Parathyroid adenoma (tissue), 2 donors: ENCODE measurements at regions not wholly inside any gene's neighbourhood (a gene's known extent, or its start where the extent isn't known, plus 50 kb on each side); places are given as distances from the start of the nearest gene placed in this dataset.

Source experiments
- H2AFZ ChIP-seq: fragments of 300-600 bp; sonication (generic); one replicate; pipeline ENCODE4 v1.7.0; 2017; ENCODE audit warnings: antibody characterized with exemption, mild to moderate bottlenecking
- H3K27ac ChIP-seq: fragments of 300-600 bp; sonication (generic); one replicate; pipeline ENCODE4 v1.7.0; 2017
- H3K27me3 ChIP-seq: fragments of 300-600 bp; sonication (generic); one replicate; pipeline ENCODE4 v1.7.0; 2017; ENCODE audit warnings: low read length; ENCODE audit not compliant: control insufficient read depth, insufficient read depth
- H3K36me3 ChIP-seq: fragments of 300-600 bp; sonication (generic); one replicate; pipeline ENCODE4 v1.7.0; 2017; ENCODE audit warnings: low read length; ENCODE audit not compliant: control insufficient read depth, insufficient read depth
- H3K4me1 ChIP-seq: fragments of 300-600 bp; sonication (generic); one replicate; pipeline ENCODE4 v1.7.0; 2017; ENCODE audit warnings: control low read depth
- H3K4me2 ChIP-seq: fragments of 300-600 bp; sonication (generic); one replicate; pipeline ENCODE4 v1.7.0; 2017; ENCODE audit warnings: low read length
- H3K4me3 ChIP-seq: fragments of 300-600 bp; sonication (generic); one replicate; pipeline ENCODE4 v1.7.0; 2017; ENCODE audit warnings: low read depth, low read length
- H3K79me2 ChIP-seq: fragments of 300-600 bp; sonication (generic); one replicate; pipeline ENCODE4 v1.7.0; 2017; ENCODE audit warnings: control low read depth
- H3K9ac ChIP-seq: fragments of 300-600 bp; sonication (generic); one replicate; pipeline ENCODE4 v1.7.0; 2017; ENCODE audit warnings: mild to moderate bottlenecking
- H3K9me3 ChIP-seq: fragments of 300-600 bp; sonication (generic); one replicate; pipeline ENCODE4 v1.7.0; 2017; ENCODE audit warnings: low read length; ENCODE audit not compliant: control insufficient read depth
- CTCF ChIP-seq: fragments of 300-600 bp; sonication (generic); IDR thresholded peaks from one replicate; pipeline ENCODE4 v1.7.0; 2017; ENCODE audit warnings: antibody characterized with exemption, mild to moderate bottlenecking
- donor health status: primary hyperparathyroidism.

- no peak for TF ChIP-seq CTCF
- Histone ChIP-seq H3K36me3 (no peaks in the 10 kb centered on the region), H3K9ac (no peak overlapping the region), H2AFZ (no peak overlapping the region), H3K4me1 (no peaks in the 10 kb centered on the region), H3K27ac (no peak overlapping the region), H3K27me3 (no peaks in the 10 kb centered on the region), H3K4me2 (no peak overlapping the region), H3K4me3 (no peak overlapping the region), H3K79me2 (no peaks in the 10 kb centered on the region), H3K9me3 (no peaks in the 10 kb centered on the region)
Measured at GRCh38 chr7:125491137-125491536, 561.5 kb upstream of the POT1 start.

- TF ChIP-seq CTCF = no peak
- no peak overlapping the region for H3K27ac ChIP-seq
- H3K27me3 ChIP-seq = no peaks in the 10 kb centered on the region
- no peak overlapping the region for H3K4me2 ChIP-seq
- H3K9me3 ChIP-seq = no peaks in the 10 kb centered on the region
- H3K4me3 ChIP-seq = no peak overlapping the region
- no peak overlapping the region for H2AFZ ChIP-seq
- H3K36me3 ChIP-seq = no peaks in the 10 kb centered on the region
- no peak overlapping the region for H3K9ac ChIP-seq
- H3K79me2 ChIP-seq = no peaks in the 10 kb centered on the region
- H3K4me1 ChIP-seq = no peaks in the 10 kb centered on the region
Measured at GRCh38 chr7:125490167-125490566, 560.5 kb upstream of the POT1 start.

- Histone ChIP-seq H3K4me1 (no peaks in the 10 kb centered on the region), H3K79me2 (no peaks in the 10 kb centered on the region), H3K4me2 (no peak overlapping the region), H3K4me3 (no peak overlapping the region), H3K9me3 (no peaks in the 10 kb centered on the region), H2AFZ (no peak overlapping the region), H3K9ac (no peak overlapping the region), H3K36me3 (no peaks in the 10 kb centered on the region), H3K27ac (no peak overlapping the region), H3K27me3 (no peaks in the 10 kb centered on the region)
- no peak for TF ChIP-seq CTCF
Measured at GRCh38 chr7:125485223-125485622, 555.6 kb upstream of the POT1 start.

- no peaks in the 10 kb centered on the region for H3K27me3 ChIP-seq
- no peak overlapping the region for H3K9ac ChIP-seq
- no peak overlapping the region for H3K4me2 ChIP-seq
- no peak for TF ChIP-seq CTCF
- no peak overlapping the region for H2AFZ ChIP-seq
- H3K9me3 ChIP-seq = no peaks in the 10 kb centered on the region
- no peak overlapping the region for H3K27ac ChIP-seq
- H3K36me3 ChIP-seq = no peaks in the 10 kb centered on the region
- no peaks in the 10 kb centered on the region for H3K79me2 ChIP-seq
- no peak overlapping the region for H3K4me3 ChIP-seq
- H3K4me1 ChIP-seq = no peaks in the 10 kb centered on the region
Measured at GRCh38 chr7:125484755-125485154, 555.1 kb upstream of the POT1 start.

- no peaks in the 10 kb centered on the region for H3K27me3 ChIP-seq
- no peak overlapping the region for H3K4me2 ChIP-seq
- H3K79me2 ChIP-seq = no peaks in the 10 kb centered on the region
- no peak overlapping the region for H3K9ac ChIP-seq
- no peak overlapping the region for H3K4me3 ChIP-seq
- no peaks in the 10 kb centered on the region for H3K36me3 ChIP-seq
- H3K4me1 ChIP-seq = no peaks in the 10 kb centered on the region
- H3K9me3 ChIP-seq = no peaks in the 10 kb centered on the region
- no peak overlapping the region for H3K27ac ChIP-seq
- TF ChIP-seq CTCF = no peak
- H2AFZ ChIP-seq = no peak overlapping the region
Measured at GRCh38 chr7:125481323-125481722, 551.7 kb upstream of the POT1 start.
